ENCODE measurements at regions not wholly inside any gene's neighbourhood (a gene's known extent, or its start where the extent isn't known, plus 50 kb on each side); places are given as distances from the start of the nearest gene placed in this dataset.

GRCh38 chr2:122883849-122884248 is 1128.4 kb downstream of the TSN start:
- DNase-seq (ENCODE audit: extremely low read depth, low read depth, low spot score) = no peak

DNA sequence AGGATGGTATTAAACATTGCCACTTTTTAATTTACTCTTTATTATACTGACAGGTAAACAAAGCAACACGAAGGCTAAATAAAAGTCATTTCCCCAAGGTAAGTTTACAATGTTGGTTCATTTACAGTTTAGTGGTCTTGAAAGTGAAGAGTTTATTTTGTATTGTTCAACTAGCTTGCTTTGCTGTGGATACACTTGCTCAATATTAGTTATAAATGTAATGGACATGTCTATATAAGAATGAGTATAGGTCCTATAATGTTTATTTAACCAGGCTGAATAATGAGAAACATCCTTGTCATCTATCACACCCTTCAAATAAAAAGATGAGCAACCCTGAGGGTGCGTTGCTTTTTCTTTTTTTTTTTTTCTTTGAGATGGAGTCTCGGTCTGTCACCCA is 1129.4 kb downstream of the TSN start:
- no peak for DNase-seq (ENCODE audit: extremely low read depth, low read depth, low spot score)

GRCh38 chr2:122885436-122885835 is 1130.0 kb downstream of the TSN start:
- DNase-seq (ENCODE audit: extremely low read depth, low read depth, low spot score) = no peak

GRCh38 chr2:122886479-122887145 is 1131.2 kb downstream of the TSN start:
- no peak for DNase-seq (ENCODE audit: extremely low read depth, low read depth, low spot score)

DNA sequence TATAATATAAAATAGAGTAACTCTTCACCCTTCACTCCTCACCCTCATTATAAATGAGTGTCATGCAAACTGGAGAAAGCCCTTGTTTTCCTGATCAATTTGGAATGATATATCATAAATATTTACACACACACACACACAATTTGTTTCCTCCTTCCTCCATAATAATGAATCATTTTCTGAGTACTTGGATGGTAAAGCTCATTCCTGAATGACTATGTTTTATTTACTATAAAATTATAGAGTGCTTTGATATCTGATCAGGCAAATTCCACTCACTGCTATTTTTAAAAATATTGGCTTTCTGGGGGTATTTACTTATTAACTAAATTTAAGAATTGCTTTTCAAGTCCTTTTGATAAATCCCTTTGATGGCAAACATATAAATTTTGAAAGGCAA is 1125.5 kb upstream of the CNTNAP5 start:
- no peak for DNase-seq (ENCODE audit: extremely low read depth, low read depth, low spot score)

DNA sequence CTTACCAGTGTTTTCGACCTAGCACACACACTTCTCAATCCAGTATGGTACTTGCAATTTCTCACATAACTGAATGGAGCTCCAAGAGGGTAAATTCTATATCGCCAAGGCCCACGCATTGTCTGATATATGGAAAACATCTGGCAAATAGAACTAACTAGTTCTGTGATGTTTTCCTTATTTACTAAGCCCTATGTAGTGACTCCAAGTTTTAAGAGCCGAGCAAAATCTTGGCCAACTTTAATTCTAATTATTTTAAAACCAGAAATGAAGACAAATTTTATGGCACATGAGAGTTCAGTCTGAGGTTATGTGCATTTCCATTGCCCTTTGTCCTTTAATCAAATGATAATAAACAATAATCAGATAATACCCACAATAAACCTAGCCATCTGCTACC is 1119.7 kb upstream of the CNTNAP5 start:
- no peak for DNase-seq (ENCODE audit: extremely low read depth, low read depth, low spot score)

DNA sequence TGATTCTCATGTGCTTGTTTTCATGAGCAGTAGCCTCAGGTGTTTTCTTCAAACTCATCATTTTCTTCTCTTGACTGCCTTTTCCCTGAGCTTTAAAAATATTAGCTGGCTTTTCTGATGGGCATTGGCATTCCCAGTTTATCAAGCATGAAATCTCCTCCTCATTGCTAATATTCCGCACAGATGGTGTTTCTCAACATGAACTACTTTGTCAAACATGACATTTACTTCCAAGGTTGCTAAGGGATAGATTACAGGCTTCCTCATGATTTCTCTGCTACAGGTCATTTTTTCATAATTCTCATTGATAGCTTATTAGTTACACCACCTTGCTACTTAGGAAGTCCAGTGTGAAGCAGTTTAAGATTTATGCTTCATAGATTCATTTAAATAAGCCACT is 1116.9 kb upstream of the CNTNAP5 start:
- no peak for DNase-seq (ENCODE audit: extremely low read depth, low read depth, low spot score)

DNA sequence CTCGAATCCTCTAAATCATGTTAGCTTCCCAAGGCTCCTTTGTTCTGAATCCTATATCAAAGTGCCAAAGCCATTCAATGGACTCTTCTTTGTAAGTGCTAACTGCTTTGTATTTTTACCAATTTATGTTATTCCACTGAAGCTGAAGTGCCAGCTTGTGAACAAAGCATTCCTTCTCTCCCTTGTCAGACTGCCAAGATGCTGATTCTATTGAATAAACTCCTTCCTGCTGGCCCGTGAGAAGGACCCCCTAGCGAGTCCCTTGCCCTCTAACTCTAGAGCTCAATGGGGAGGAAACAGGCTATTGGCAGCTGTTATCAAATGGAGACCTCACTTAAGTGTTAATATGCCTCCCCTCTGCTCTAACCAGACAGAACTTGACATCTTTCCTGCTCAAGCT is 1097.9 kb upstream of the CNTNAP5 start:
- no peak for DNase-seq (ENCODE audit: extremely low read depth, low read depth, low spot score)

GRCh38 chr2:122927710-122928557 is 1097.2 kb upstream of the CNTNAP5 start:
- no peak for DNase-seq (ENCODE audit: extremely low read depth, low read depth, low spot score)

DNA sequence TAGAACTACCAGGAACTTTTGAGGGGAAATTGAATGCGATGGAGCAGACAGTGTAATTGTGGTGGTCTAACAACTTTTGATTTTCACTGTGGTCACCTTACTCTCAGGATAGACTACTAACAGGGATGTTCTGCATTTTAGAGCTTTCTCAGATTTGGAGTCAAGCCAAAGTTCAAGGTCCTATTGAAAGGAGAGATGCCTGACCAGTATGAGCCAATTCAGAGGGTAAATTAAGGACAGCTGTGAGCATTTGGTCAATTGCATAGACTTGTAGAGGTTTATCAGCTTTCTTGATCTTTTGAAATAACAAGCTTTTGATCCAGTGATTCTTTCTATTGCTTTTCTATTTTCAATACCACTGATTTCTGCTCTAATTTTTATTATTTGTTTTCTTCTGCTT is 1095.7 kb upstream of the CNTNAP5 start:
- no peak for DNase-seq (ENCODE audit: extremely low read depth, low read depth, low spot score)

DNA sequence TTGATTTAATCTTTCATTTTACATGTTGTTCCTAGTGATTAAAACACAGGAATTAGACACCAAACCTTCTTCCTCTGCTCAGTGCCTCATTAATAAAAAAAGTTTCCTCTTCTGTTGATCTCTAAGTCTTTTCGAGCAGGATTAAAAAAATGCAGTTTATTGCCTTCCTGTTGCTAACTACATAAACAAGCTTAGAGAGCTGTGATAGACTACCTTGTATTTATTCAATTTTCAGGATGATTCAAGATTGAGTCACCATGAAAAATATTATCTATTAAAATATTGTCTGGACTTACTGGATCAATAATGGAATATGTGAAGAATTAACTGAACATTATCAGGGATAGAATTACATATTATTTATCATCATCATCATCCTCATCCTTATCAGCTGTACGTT is 1089.6 kb upstream of the CNTNAP5 start:
- no peak for DNase-seq (ENCODE audit: extremely low read depth, low read depth, low spot score)

GRCh38 chr2:122939796-122940195 is 1085.3 kb upstream of the CNTNAP5 start:
- DNase-seq (ENCODE audit: extremely low read depth, low read depth, low spot score) = no peak

GRCh38 chr2:122949523-122949922 is 1075.6 kb upstream of the CNTNAP5 start:
- DNase-seq (ENCODE audit: extremely low read depth, low read depth, low spot score) = no peak

DNA sequence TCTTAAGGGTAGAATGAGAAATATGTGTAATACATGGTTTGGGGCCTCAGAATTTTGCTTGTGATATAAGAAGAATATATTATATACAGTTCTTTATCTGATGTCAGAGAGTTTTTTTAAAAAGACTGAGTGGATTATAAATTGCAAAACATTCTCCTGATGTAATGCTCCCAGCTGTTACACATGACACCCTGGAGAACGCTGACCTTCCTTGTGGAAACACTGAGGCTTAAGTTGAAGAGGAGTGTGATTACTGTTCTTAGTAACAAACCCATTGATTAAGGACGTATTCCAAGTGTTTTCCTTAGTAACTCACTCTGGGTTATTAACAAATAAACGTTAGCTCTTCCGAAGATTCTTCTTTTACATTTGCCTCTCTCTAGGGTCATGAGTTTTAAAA is 1069.3 kb upstream of the CNTNAP5 start:
- no peak for DNase-seq (ENCODE audit: extremely low read depth, low read depth, low spot score)

GRCh38 chr2:122960759-122961641 is 1064.1 kb upstream of the CNTNAP5 start:
- no peak for DNase-seq (ENCODE audit: extremely low read depth, low read depth, low spot score)

DNA sequence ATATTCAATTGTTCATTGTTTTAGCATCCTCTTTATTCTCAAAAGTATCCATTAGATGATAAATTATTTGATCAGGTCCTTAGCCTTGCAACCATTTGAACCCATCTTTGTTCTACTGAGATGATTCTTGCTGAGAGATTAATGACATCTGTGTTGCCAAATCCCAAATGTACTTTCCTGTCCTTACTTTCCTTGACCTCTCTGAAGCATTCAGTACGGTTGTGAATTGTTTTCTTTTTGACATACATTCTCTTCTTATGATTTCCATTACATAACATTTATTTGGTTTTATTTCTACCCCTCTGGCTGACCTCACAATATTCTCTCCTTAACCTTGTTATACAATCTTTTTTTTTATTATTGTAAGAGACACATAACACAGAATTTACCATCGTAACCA is 1058.6 kb upstream of the CNTNAP5 start:
- DNase-seq (ENCODE audit: extremely low read depth, low read depth, low spot score) = no peak

DNA sequence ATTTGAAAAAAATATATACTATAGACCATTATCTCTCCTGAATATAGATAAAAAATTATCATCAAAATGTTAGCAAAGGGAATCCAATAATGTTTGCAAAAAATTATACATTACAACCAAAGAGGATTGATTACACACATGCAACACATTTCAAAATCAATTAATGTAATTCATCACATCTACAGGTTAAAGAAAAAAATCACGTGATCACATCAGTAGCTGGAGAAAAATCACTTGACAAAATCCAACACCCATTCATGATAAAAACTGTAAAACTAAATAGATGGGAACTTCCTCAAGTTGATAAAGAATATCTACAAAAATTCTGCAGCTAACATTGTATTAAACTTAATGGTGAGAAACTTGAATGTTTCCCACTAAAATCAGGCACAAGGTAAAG is 1047.5 kb upstream of the CNTNAP5 start:
- no peak for DNase-seq (ENCODE audit: extremely low read depth, low read depth, low spot score)

- no peak for DNase-seq (ENCODE audit: extremely low read depth, low read depth, low spot score)
These were observed 1044.4 kb upstream of the CNTNAP5 start for GRCh38 chr2:122980671-122981070.

- DNase-seq (ENCODE audit: extremely low read depth, low read depth, low spot score) = no peak
These were observed 1042.2 kb upstream of the CNTNAP5 start for GRCh38 chr2:122982936-122983335.

- no peak for DNase-seq (ENCODE audit: extremely low read depth, low read depth, low spot score)
These were observed 1036.5 kb upstream of the CNTNAP5 start for GRCh38 chr2:122988395-122989221.

DNA sequence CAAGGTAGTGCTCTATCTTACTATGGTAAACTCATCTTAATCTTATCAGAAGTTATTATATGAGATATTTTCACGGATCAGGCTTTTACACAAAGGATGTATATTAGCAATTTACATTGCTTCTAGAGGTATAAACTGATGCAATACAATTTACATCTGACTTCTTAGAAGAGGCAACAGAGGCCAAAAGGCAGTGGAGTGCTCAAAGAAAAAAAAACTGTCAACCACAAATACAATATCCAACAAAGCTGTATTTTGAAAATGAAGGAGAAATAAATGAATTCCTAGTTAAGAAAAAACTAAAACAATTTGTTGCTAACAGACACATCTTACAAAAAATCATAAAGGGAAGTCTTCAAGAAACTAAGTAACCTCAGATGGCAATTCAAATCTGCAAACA is 1031.5 kb upstream of the CNTNAP5 start:
- DNase-seq (ENCODE audit: extremely low read depth, low read depth, low spot score) = no peak
